ENCODE measurements at regions not wholly inside any gene's neighbourhood (a gene's known extent, or its start where the extent isn't known, plus 50 kb on each side); places are given as distances from the start of the nearest gene placed in this dataset.
"Not testable (repeated sequence)": the region's sequence is repeated elsewhere in the genome, so short reads cannot be mapped to it uniquely, and the experiment has no call there.

DNA sequence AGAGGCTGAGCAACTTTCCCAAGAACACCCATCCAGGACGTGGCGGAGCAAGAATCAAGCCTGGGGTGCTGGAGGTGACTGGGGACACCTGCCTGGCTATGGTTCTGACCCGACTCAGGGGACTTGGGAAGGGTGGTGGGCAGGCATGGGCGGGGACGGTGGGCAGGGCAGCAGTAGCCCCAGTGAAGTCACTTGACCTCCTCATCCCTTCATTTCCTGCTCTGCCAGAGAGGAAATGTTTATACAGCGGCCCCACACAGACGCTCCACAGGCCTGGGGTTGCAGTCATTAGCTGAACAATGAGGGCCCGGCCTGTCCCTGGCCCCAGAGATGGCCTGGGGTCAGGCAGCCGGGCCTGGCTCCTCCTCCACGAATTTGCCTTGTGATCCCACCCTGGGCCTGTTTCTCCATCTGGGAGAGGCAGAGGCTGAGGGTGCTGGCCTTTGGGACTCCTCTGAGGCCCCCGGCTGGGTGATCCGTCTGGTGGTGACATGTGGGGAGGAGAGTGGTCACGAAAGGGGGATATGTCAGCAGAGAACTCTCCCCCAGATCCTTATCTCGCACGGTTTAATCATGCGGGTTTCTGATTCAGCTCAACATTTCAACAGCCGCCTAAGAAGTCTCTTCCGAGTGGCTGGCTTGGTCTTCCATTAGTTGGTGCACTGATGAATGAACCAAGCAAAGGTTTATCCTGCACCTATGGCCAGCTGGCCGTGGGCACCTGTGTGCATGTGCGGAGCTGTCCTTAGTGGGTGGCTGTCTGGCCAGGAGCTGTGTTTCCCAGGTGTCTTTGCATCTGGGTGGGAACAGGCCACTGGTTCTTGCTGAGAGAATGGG lies 175.9 kb downstream of the IRF8 start:
- no peak for DNase-seq (ENCODE audit: low read depth)

DNA sequence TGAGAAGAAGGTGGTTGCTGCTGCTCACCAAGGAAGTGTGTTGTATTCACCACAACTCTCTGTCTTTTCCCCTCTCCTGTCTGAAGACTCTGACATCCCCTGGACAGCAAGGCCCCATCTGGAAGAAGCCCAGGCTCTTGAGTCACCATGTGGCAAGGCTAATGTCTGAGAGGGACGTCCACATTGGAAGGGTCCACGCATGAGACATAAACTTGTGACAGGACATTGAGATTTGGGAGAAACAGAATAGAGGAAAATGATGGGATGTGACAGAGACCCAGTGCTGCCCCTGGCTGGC lies 176.5 kb downstream of the IRF8 start:
- DNase-seq (ENCODE audit: low read depth) = no peak

DNA sequence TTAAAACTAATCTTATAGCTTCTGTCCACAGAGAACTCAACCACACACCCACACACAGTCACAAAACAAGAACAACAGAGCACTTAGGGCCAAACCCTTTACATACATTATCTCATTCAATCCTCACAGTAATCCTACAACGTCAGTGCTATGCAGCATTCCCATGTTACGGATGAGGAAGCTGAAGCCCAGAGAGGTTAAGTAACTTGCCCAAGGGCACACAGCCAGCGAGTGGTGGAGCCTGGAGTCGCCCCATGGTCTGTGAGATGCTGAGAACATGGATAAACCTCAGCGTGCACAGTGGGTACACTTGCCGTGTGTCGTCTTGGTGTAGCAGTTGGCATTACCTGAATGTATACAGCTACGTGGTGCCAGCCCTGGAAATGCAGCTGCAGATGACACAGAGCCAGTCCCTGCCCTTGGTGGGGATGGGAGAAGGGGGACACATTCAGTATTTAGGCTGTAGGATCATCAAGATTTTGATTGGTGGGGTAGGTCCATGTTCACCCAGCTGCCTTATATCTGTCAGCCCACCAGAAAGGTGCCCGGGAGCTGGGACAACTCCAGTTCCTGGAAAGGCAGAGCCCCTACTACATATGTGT lies 177.0 kb downstream of the IRF8 start:
- DNase-seq (ENCODE audit: low read depth) = no peak

DNA sequence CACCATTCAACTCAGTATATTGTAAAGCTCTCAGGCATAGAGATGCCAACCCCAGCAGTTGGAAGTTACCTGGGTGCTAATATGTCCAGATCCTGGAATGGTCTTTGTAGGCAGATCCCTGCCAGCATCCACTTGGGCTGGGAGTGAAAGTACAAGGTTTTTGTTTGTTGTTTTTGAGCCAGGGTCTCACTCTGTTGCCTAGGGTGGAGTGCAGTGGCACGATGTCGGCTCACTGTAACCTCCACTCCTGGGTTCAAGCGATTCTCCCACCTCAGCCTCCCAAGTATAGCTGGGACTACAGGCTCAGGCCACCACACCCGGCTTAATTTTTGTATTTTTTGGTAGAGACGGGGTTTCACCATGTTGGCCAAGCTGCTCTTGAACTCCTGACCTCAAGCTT lies 177.6 kb downstream of the IRF8 start:
- no peak for DNase-seq (ENCODE audit: low read depth)

DNA sequence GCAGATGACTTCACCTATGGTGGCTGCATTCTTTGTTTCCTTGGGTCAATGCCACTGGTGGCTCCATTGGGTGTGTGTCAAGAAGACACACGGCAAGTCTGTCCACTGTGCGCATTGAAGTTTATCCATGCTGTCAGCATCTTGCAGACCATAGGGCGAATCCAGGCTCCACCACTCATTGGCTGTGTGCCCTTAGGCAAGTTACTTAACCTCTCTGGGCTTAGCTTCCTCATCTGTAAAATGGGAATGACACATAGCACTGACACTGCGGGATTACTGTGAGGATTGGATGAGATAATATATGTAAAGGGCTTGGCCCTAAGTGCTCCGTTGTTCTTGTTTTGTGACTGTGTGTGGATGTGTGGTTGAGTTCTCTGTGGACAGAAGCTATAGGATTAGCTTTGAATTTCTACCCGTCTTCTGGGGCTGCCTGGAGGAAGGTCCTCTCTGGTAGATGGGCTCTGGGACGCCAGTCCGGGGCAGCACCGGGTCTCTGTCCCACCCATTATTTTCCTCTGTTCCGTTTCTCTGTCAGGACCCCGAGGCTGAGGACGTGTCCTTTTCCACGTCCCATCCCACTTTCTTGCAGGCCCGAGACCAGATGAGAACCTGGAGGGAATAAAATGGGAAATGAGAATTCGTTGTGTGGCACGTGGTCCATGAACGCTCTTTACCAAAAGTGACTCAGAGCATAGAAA lies 178.4 kb downstream of the IRF8 start:
- DNase-seq (ENCODE audit: low read depth) = no peak

DNA sequence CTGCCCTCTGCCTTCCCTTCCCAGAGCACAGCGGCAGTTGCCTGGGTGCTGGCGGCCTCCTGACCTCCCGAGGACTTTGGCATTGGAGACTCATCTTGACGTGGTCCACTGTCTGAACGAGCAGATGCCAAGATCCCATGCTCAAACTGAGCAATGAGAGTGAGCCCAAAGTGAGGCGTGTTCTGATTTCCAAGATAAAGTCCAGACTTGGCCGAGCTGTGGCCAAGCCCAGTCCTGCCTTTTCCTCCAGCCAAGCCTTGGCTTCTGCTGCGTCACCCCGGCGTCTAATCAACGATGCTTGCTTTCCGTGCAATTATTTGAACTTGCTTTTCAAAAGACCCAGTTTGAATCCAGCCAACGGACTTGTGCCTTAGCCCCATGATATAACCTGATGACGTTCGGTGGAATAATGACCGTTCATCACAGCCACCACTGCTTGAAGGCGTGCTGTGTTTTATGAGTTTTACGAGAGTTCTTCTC lies 179.2 kb downstream of the IRF8 start:
- DNase-seq (ENCODE audit: low read depth) = no peak

DNA sequence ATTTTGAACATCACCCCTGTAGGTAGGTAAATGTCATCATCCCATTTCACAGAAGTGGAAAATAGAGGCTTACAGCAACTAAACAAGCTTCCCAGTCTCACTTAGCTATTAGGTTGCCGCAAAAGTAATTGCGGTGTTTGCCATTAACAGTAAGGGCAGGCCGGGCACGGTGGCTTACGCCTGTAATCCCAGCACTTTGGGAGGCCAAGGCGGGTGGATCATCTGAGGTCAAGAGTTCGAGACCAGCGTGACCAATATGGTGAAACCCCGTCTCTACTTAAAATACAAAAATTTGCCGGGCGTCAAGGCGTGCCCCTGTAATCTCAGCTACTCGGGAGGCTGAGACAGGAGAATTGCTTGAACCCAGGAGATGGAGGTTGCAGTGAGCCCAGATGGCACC lies 179.7 kb downstream of the IRF8 start:
- DNase-seq (ENCODE audit: low read depth) = not testable (repeated sequence)

DNA sequence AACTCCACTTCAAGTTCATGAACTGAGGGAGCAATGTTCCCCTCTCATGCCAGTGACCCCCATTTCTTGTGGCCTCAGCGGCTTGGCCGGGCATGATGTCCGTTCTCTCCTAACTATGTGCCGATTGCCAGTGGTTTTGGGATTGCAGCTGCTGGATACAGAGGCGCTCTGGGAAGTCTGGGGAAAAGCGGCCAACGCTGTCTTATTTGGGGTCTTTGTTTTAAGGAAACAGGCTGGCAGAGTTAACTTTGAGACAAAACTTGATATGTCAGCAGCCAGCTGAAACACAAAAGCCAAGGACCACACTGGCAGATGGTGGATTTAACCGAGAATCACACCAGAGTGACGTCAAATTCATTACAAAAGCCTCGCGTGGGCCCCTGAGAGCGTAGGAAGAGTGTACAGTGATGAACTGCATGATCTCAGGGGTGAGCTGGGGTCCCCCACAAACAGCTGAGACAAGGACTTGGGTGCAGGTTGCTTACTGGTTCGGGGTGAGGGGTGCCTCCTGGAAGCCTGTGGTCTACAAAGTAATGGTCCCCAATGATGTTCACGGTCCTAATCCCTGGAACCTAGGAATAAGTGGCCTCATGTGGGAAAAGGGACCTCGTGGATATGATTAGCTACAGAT lies 180.4 kb downstream of the IRF8 start:
- no peak for DNase-seq (ENCODE audit: low read depth)

DNA sequence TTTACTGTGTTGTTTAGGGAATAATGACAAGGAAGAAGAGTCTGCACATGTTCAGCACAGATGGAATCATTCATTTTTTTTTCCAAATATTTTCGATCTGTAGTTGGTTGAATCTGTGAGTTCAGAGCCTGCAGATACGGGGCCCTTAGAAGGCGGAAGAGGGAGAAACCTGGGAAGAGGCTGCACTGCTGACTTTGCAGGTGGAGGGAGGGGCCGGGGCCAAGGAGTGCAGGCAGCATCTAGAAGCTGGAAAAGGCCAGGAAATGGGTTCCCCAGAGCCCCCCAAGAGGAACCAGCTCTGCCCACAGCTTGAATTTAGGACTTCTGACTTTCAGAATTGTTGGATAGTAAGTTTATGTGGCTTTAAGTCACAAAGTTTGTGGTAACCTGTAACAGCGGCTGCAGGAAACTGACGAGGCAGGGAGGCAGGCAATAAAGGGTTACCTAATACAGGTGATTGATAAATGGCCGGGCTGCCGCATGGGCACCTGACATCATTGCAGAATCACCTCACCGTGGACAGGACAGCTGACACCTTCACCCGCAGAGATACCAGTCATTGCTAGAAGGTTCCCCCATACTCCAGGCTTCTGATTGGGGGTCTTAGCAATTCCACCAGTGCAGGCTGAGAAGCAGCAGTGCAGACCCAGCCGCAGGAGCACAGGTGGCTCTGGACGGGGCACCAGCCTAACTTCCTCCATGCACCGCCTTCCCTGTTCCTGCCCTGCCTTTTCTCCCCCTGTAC lies 181.3 kb downstream of the IRF8 start:
- DNase-seq (ENCODE audit: low read depth) = no peak

DNA sequence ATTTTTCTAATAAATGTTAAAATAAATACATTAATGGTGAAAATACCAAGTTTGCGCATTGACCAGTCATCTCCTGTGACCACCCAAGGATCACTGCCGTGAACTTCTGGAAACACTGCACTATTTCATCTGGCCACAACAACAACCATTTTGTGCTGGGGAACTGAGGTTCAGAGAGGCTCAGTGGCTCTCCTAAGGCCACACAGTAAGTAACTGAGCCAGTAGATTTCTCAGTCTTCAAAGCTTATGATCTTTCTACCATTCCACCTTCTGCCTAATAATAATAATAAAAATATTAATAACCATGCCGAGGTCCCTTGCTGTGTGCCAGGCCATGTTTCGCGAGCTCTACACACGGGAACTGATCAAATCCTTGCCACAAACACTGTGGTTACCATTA lies 182.0 kb downstream of the IRF8 start:
- no peak for DNase-seq (ENCODE audit: low read depth)

DNA sequence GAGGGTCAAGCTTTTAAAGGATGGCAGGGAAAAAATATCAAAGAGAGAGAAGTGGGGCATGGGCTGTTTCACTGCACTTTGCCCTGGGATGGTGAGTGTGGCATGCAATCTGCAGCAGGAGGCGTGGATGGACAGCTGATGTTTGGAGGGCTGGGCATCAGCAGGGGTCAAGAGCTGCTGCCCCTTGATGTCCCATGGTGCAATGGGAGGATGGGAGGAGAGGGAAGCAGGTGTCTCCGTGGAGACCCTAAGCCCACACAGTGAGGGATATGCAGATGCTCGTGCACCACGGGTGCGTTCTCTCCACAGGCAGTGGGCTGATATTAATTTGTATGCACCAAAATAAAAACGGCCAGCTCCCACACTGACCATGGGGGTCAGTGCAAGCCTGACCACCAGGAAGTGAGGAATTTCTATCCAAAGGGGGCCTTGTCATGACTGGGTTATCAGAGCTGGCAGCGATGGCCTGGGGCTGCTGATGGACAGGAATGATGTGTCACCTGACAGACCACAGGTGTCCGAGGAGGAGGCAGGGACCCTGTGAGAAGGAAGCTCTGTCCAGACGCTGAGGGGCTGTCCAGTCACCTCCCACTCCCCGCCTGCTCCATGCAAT lies 183.6 kb downstream of the IRF8 start:
- DNase-seq (ENCODE audit: low read depth) = no peak

DNA sequence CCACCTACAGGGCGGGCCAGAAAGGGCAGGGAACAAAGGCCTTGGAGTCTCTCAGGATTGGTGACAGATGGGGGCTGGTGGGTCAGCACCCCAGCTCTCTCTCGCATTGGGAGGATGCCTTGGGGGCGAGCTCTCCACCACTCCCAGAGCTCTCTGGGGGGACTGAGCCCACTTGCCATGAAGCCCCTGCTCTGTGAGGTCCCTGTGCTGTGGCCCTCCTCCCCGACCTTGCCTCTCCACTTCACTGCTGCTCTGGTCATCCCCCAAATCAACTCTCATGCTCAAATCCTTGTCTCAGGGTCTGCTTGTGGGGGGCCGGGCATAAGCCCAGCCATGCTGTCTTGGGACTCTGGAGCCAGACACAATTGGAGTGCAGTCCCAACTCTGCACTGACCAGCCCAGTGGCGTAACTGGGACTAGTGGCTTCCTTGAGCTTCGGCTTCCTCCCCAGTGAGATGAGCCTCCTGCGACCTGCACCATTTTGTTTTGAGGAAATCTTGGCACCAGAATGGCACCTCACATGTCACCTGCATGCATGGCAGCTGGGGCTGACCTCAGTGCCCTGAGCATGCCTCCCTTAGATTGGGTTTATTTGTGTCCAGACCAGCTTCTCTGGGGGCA lies 184.5 kb downstream of the IRF8 start:
- DNase-seq (ENCODE audit: low read depth) = no peak

DNA sequence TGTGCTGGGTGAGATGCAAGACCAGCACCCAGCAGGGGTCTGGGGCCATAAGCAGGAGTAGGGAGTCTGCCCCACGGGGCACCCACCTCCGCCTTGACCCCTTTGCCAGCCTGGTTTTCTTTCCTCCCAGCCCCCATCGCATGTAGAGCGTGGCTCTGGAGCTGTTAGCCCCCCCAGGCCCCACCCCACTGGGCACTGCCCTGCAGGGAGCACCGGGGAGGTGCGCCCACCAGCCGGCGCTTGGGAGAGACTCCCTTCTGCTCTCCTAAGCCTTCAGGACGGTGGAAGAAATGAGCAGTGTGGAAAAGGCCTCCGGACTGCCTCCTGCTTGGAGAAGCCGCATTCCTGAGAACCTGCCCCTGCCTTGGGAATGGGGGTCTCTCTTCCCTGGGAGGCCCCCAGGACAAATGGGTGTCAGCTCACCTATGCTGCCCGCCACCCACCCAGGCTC lies 186.2 kb downstream of the IRF8 start:
- no peak for DNase-seq (ENCODE audit: low read depth)

DNA sequence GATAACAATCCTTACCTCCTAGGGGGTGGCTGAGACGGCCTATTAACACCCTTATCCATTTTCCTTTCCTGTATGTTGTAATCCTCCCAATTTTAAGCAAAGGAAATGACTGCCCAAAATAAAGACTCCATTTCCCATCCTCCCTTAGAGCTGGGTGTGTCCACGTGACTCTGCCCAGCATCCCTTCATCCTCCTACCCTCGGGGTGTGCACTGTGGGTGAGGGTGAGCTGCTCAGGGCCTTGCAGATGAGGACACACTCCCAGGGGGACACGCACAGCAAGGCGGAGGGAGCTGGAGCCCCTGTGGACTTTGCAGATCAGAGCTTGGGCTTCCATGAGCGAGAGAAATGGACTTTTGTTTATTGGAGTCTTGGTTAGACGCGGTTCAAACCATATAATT lies 186.8 kb downstream of the IRF8 start:
- DNase-seq (ENCODE audit: low read depth) = no peak

DNA sequence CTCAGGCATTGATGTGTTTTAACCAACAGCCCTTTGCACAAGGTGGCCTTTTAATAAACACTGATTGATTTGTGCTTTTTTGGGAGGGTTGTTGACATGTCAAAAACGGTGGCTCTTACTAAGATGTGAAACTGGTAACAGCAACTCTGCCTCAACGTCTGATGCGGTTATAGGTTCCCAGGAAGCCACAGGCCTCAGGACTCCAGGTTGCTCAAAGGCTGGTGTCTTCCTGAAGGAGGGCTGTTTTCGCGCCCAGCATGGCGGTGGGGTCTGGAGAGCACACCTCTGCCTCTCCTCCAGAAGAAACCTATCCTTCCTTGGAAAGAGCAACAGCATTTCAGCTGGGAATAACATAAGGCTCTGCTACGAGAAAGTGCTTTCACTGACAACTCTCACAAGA lies 187.5 kb downstream of the IRF8 start:
- no peak for DNase-seq (ENCODE audit: low read depth)

DNA sequence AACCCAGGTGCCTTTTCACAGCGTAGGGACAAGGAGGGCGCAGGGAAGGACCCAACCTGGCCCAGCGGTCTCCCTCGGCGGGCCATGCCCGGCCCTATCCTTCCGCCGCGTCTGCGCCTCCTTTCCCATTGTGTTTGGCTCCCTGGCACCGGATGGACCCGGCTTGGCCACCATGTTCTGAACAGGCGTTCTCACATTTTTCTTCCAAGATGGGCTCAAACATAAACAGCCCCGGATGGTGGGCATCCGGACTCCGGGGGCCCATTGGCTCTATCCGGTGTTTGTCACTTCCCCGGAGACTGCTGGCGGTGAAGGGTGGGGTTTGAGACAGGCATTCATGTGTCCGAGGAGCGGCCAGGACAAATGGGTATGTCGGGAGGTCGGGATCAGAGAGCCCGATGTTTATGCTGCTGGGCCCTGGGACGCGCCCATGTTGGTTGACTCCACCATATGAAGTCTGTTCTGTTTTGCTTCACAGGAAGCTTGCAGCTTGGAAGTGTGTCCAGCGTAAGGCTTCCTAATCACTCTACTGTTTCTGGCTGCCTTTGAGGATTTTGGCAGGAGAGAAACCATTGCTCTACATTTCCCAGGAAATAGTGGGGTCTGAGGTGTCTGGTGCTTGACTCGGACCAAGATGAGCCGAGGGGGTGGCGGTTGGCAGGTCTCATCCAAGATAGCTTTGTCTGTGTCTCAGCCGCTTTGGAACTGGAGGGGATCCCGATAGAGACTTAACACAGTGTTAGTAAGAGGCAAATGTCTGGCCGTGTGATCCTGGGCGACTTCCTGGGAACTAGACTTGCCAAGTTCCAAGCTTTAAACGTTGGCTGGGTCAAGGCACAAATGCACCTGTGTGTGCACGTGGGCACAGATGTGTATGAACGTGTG lies 188.3 kb downstream of the IRF8 start:
- DNase-seq (ENCODE audit: low read depth) = no peak

DNA sequence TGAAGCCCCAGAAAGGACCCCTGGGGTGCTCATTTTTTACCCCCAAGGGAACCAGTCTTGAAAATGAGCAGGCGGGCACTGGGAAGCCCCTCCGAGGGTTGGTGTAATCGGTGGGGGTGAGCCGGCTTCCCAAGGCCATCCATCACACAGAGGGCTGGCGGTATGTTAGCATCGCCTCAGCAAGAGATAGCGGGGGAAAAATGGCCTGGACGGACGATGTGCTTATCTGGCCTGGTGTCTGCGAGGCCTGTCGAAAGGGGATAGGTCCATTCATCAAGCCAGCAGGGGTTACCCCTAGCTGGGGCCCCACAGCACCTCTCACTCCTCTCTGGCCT lies 188.9 kb downstream of the IRF8 start:
- no peak for DNase-seq (ENCODE audit: low read depth)

DNA sequence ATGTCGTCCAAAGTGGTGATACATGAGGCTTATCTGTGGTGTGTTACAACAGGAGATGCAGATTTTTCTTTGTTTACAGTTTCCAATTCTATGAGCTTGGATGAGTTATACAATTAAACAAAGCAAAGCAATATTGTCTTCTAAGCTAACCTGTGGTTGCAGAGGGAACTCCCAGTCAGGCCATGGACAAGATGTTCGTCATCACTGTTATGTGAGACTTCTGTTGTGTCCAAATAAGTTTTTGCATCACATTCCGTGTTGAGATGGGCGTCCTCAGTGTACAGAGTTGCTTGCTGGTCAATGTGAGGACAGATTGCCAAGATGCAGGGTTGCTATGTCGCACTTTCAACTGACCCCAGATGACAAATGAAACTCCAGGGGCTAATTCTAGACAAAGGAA lies 189.3 kb downstream of the IRF8 start:
- no peak for DNase-seq (ENCODE audit: low read depth)

DNA sequence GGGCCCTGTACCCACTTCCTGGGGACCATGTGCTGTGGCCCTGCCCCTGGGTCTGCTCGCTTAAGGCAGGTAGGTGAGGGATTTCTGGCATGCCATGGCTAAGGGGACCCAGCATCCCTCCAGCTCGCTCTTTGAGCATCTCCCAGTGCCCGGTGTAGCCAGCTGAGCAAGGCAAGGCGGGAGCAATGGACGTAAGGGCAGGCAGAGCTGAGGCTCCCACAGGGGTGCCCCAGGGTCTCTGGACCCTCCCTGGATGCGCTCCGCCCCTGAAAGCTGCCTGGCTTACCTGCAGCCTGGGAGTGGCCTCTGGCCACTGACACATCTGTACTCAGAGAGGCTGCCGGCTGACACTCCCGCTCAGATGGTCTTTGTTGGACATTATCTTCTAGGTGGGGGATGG lies 189.9 kb downstream of the IRF8 start:
- DNase-seq (ENCODE audit: low read depth) = no peak

DNA sequence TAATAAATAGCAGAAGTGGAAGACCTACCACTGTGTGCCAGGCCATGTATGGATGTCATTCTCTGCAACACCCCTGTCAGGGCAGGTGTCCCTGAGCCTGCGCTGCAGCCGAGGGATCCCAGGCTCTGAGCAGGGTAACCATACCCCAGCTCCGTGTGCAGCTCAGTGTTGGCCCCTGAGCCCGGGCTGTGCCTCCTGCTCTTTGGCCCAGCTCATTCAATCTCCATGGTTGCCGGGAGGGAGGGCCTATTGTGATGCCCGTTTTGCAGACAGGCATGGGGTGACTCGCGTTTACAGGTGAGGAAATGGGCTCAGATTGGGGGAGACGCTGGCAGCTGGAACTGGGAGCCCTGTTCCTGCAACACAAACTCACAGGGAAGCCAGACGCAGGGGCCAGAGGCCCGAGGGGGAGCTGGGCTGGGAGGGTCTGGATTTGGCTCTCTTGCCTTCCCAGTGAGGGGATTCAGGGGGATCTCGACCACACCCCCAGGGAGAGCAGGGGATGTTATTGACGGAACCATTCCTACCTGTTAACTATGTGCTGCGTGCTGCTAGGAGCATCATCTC lies 190.5 kb downstream of the IRF8 start:
- DNase-seq (ENCODE audit: low read depth) = no peak

All from HS-5 (cell line).